MM.1S (cell line): ENCODE measurements at regions not wholly inside any gene's neighbourhood (a gene's known extent, or its start where the extent isn't known, plus 50 kb on each side); places are given as distances from the start of the nearest gene placed in this dataset.

Experiments used
- DNase-seq: peaks from one replicate; pipeline ENCODE4 v3.0.0-alpha.2; 2015
- H2AFZ ChIP-seq: fragments of 300-600 bp; sonication (generic); 2 replicates; pipeline ENCODE4 v1.6.0; 2016; ENCODE audit warnings: antibody characterized with exemption, low read length
- H3F3A ChIP-seq: fragments of 300-600 bp; sonication (generic); 2 replicates; pipeline ENCODE4 v1.6.1; 2016; ENCODE audit warnings: mild to moderate bottlenecking, antibody characterized with exemption, low read length, moderate library complexity, mixed read lengths; ENCODE audit not compliant: insufficient read depth
- H3K27ac ChIP-seq: fragments of 300-600 bp; sonication (generic); 2 replicates; pipeline ENCODE4 v1.5.1; 2016; ENCODE audit warnings: mild to moderate bottlenecking, low read length
- H3K27me3 ChIP-seq: fragments of 300-600 bp; sonication (generic); replicated peaks from 2 replicates; pipeline ENCODE4 v1.6.0; 2016; ENCODE audit warnings: low read length; ENCODE audit not compliant: insufficient read depth
- H3K36me3 ChIP-seq: fragments of 300-600 bp; sonication (generic); replicated peaks from 2 replicates; pipeline ENCODE4 v1.6.1; 2016; ENCODE audit warnings: mild to moderate bottlenecking, low read length, mixed read lengths; ENCODE audit not compliant: insufficient read depth
- H3K4me1 ChIP-seq: fragments of 300-600 bp; sonication (generic); 2 replicates; pipeline ENCODE4 v1.6.1; 2016; ENCODE audit warnings: low read length, mixed read lengths
- H3K4me2 ChIP-seq: fragments of 300-600 bp; sonication (generic); 2 replicates; pipeline ENCODE4 v1.6.0; 2016; ENCODE audit warnings: low read depth, low read length
- H3K4me3 ChIP-seq: fragments of 300-600 bp; sonication (generic); 2 replicates; pipeline ENCODE4 v1.5.1; 2016; ENCODE audit warnings: low read length, mixed read lengths
- H3K79me2 ChIP-seq: fragments of 300-600 bp; sonication (generic); 2 replicates; pipeline ENCODE4 v1.6.1; 2016; ENCODE audit warnings: mixed run types, low read length, mixed read lengths
- H3K9ac ChIP-seq: fragments of 300-600 bp; sonication (generic); 2 replicates; pipeline ENCODE4 v1.6.1; 2016; ENCODE audit warnings: low read length, mixed read lengths
- H3K9me2 ChIP-seq: fragments of 300-600 bp; sonication (generic); replicated peaks from 2 replicates; pipeline ENCODE4 v1.6.1; 2016; ENCODE audit warnings: mild to moderate bottlenecking, low read length, mixed read lengths; ENCODE audit not compliant: insufficient read depth
- H3K9me3 ChIP-seq: fragments of 300-600 bp; sonication (generic); replicated peaks from 2 replicates; pipeline ENCODE4 v1.6.1; 2016; ENCODE audit warnings: mild to moderate bottlenecking, low read length, mixed read lengths; ENCODE audit not compliant: insufficient read depth
- H4K20me1 ChIP-seq: fragments of 300-600 bp; sonication (generic); 2 replicates; pipeline ENCODE4 v1.6.1; 2016; ENCODE audit warnings: mild to moderate bottlenecking, low read length, moderate library complexity, mixed read lengths; ENCODE audit not compliant: insufficient read depth
- CTCF ChIP-seq: fragments of 300-600 bp; sonication (generic); IDR thresholded peaks from 2 replicates; pipeline ENCODE4 v1.5.1; 2016; ENCODE audit warnings: antibody characterized with exemption, low read length, mixed read lengths
- EZH2 ChIP-seq: fragments of 300-600 bp; sonication (generic); optimal IDR thresholded peaks from 2 replicates; pipeline ENCODE3; 2017; ENCODE audit warnings: low read depth, mild to moderate bottlenecking, antibody characterized with exemption, low read length, mixed read lengths
- EZH2phosphoT487 ChIP-seq: fragments of 300-600 bp; sonication (generic); IDR thresholded peaks from 2 replicates; pipeline ENCODE4 v1.6.1; 2018; ENCODE audit warnings: antibody characterized with exemption, low read length

- H3K4me1 ChIP-seq, result no peaks in the 10 kb centered on the region
- no peaks in the 10 kb centered on the region for H3K79me2 ChIP-seq
- no peak overlapping the region for H3K9ac ChIP-seq
- no peaks in the 10 kb centered on the region for H3K9me2 ChIP-seq
- H3K9me3 ChIP-seq, result no peaks in the 10 kb centered on the region
- H3K4me2 ChIP-seq, result no peak overlapping the region
- H3K36me3 ChIP-seq, result no peaks in the 10 kb centered on the region
- H4K20me1 ChIP-seq, result no peaks in the 10 kb centered on the region
- H3F3A ChIP-seq, result no peaks in the 10 kb centered on the region
- no peaks in the 10 kb centered on the region for H3K27me3 ChIP-seq
- no peak for DNase-seq
- no peak overlapping the region for H3K27ac ChIP-seq
- no peak overlapping the region for H2AFZ ChIP-seq
- TF ChIP-seq EZH2 (no peak), EZH2phosphoT487 (no peak), CTCF (no peak)
- no peak overlapping the region for H3K4me3 ChIP-seq
Observed at GRCh38 chr13:55298201-55298600, 1842.5 kb upstream of the PRR20A start.

GRCh38 chr13:55302568-55302967 is 1838.2 kb upstream of the PRR20A start:
- Histone ChIP-seq H3K36me3 (no peaks in the 10 kb centered on the region), H3K27me3 (no peaks in the 10 kb centered on the region), H3K4me2 (no peak overlapping the region), H4K20me1 (no peaks in the 10 kb centered on the region), H3K9me2 (no peaks in the 10 kb centered on the region), H3K4me1 (no peaks in the 10 kb centered on the region), H3F3A (no peaks in the 10 kb centered on the region), H3K9me3 (no peaks in the 10 kb centered on the region), H2AFZ (no peak overlapping the region), H3K9ac (no peak overlapping the region), H3K27ac (no peak overlapping the region), H3K79me2 (no peaks in the 10 kb centered on the region), H3K4me3 (no peak overlapping the region)
- DNase-seq, result no peak
- TF ChIP-seq EZH2phosphoT487 (no peak), CTCF (no peak), EZH2 (no peak)

GRCh38 chr13:55307909-55308308 is 1832.8 kb upstream of the PRR20A start:
- H3K4me1 ChIP-seq, result no peaks in the 10 kb centered on the region
- H3K9me2 ChIP-seq, result no peaks in the 10 kb centered on the region
- no peaks in the 10 kb centered on the region for H3K79me2 ChIP-seq
- no peak overlapping the region for H3K27ac ChIP-seq
- no peak overlapping the region for H2AFZ ChIP-seq
- no peaks in the 10 kb centered on the region for H3K36me3 ChIP-seq
- H3K9me3 ChIP-seq, result no peaks in the 10 kb centered on the region
- no peak for TF ChIP-seq EZH2
- no peak for TF ChIP-seq EZH2phosphoT487
- TF ChIP-seq CTCF, result no peak
- no peak overlapping the region for H3K4me3 ChIP-seq
- H3F3A ChIP-seq, result no peaks in the 10 kb centered on the region
- H3K27me3 ChIP-seq, result no peaks in the 10 kb centered on the region
- no peaks in the 10 kb centered on the region for H4K20me1 ChIP-seq
- H3K4me2 ChIP-seq, result no peak overlapping the region
- H3K9ac ChIP-seq, result no peak overlapping the region
- no peak for DNase-seq

- H3K4me3 ChIP-seq, result no peak overlapping the region
- no peak overlapping the region for H2AFZ ChIP-seq
- H3K27ac ChIP-seq, result no peak overlapping the region
- H3K9me3 ChIP-seq, result no peaks in the 10 kb centered on the region
- H3K4me1 ChIP-seq, result no peaks in the 10 kb centered on the region
- no peaks in the 10 kb centered on the region for H3K36me3 ChIP-seq
- H3F3A ChIP-seq, result no peaks in the 10 kb centered on the region
- TF ChIP-seq EZH2phosphoT487, result no peak
- no peak for TF ChIP-seq CTCF
- no peak for TF ChIP-seq EZH2
- H4K20me1 ChIP-seq, result no peaks in the 10 kb centered on the region
- H3K9ac ChIP-seq, result no peak overlapping the region
- H3K9me2 ChIP-seq, result no peaks in the 10 kb centered on the region
- DNase-seq, result no peak
- H3K4me2 ChIP-seq, result no peak overlapping the region
- no peaks in the 10 kb centered on the region for H3K27me3 ChIP-seq
- H3K79me2 ChIP-seq, result no peaks in the 10 kb centered on the region
Observed at GRCh38 chr13:55341891-55342290, 1798.8 kb upstream of the PRR20A start.
